Esophagus squamous epithelium (tissue), 4 donors: ENCODE measurements at regions not wholly inside any gene's neighbourhood (a gene's known extent, or its start where the extent isn't known, plus 50 kb on each side); places are given as distances from the start of the nearest gene placed in this dataset.

Experiments
- CTCF ChIP-seq, 6 experiments: fragments of 450-650 bp in 4 of 6; fragments of 200-600 bp in 2 of 6; sonication (generic) in 2 of 6; IDR thresholded peaks; one replicate each; pipeline ENCODE4 v1.5.1; 2016 to 2019; ENCODE audit warnings: antibody characterized with exemption in 6 of 6, mild to moderate bottlenecking in 4 of 6, moderate library complexity in 4 of 6
- POLR2A ChIP-seq, 4 donors: fragments of 450-650 bp; IDR thresholded peaks; one replicate each; pipeline ENCODE4 v1.6.1; 2017; ENCODE audit warnings: antibody characterized with exemption in 4 of 4, mild to moderate bottlenecking in 4 of 4, moderate library complexity in 3 of 4

GRCh38 chr19:16005925-16006324 is 57.1 kb downstream of the OR10H4 start:
- no peak for TF ChIP-seq CTCF (IDR thresholded peaks at IDR 0.05)
- no peak for TF ChIP-seq POLR2A (IDR thresholded peaks at IDR 0.05)
